Stimulated activated CD4-positive, alpha-beta T cell treated with anti-CD3 and anti-CD28 coated beads, Interleukin-12 subunit alpha, Interleukin-12 subunit beta, amount 100 ng/mL, for 48 hours (primary cell): ENCODE measurements at regions not wholly inside any gene's neighbourhood (a gene's known extent, or its start where the extent isn't known, plus 50 kb on each side); places are given as distances from the start of the nearest gene placed in this dataset.

Experiments used
- DNase-seq, 3 donors: peaks; one replicate each; pipeline ENCODE4 v3.0.0-alpha.2; 2020; ENCODE audit warnings: low read depth in 2 of 3, low spot score in 1 of 3

DNA sequence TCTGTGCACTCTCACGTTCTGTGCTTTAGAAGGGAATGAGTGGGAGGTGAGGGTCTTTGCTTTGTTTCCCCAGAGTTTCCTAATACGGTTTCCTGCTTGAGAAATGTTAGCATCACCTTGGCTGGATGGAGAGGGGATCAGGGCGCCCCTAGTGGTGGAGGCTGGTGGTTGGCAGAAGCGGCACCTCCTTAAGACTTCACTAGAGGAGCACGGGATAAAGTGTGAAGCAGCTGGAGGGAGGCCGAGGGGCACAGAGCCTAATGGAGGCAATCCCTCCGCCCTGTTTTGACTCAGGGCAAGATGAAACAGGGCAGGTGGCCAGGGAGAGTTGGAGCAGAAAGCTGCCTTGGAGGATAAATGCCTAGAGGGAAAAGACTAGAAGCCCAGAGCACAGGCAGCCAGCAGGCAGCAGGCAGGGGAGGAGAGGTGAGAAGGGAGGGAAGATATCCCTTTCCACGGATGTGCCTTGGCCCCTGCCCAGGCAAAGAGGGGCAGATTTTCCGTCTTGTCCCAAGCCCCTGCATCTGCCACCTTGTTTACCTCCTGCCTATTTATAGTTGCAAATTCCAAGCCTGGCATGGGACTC lies 56.0 kb upstream of the BTRC start:
- peak; percentile 61 to 86 (median 68) for DNase-seq

DNA sequence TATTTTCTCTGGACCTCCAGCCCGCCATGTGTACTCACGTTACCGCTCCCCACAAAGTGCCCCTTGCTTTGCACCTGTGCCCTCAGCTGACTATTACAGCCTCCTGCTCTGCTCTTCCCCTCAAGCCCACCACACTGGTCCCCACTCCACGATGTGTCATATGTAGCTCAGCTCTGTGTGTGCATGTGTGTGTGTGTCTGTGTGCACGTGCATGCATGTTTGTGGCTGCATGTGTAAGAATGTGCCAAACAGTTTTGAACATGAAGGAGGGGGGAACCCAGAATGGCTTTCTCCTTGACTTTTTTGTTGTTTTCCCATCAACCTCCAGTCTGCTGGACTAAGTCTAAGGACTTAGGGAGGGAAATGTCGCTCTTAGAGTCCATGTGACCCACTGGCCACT lies 54.8 kb upstream of the BTRC start:
- DNase-seq: no peak

- peak in 2 of 3 donors; percentile 18 to 38 for DNase-seq
These were observed 52.7 kb upstream of the BTRC start for GRCh38 chr10:101301111-101301731.

- no peak for DNase-seq
These were observed 50.8 kb upstream of the BTRC start for GRCh38 chr10:101303087-101303703.
